Heart right ventricle (tissue), 16 donors: ENCODE measurements at regions not wholly inside any gene's neighbourhood (a gene's known extent, or its start where the extent isn't known, plus 50 kb on each side); places are given as distances from the start of the nearest gene placed in this dataset.

Experiments used
- ATAC-seq, 8 donors: fragments of 200-7000 bp; cut with Tn5 transposase; one replicate each; pipeline ENCODE4 v1.9.1; 2020; ENCODE audit warnings: mild to moderate bottlenecking in 8 of 8, moderate library complexity in 8 of 8, moderate number of reproducible peaks in 1 of 8
- DNase-seq, 2 donors: peaks; one replicate each; pipeline ENCODE4 v3.0.0-alpha.2; 2020
- H3K27ac ChIP-seq, 10 donors: fragments of 200-600 bp; sonication (generic) in 2 of 10; one replicate each; pipeline versions ENCODE4 v1.5.0 to v1.8.0; 2020 to 2022; ENCODE audit warnings: mild to moderate bottlenecking in 3 of 10
- H3K27me3 ChIP-seq, 7 donors: fragments of 200-600 bp; one replicate each; pipeline ENCODE4 v1.8.0; 2021 to 2022; ENCODE audit warnings: mild to moderate bottlenecking in 2 of 7
- H3K36me3 ChIP-seq, 9 donors: fragments of 200-600 bp; sonication (generic) in 1 of 9; one replicate each; pipeline versions ENCODE4 v1.5.0 to v1.8.0; 2020 to 2022; ENCODE audit warnings: mild to moderate bottlenecking in 2 of 9
- H3K4me1 ChIP-seq, 9 donors: fragments of 200-600 bp; sonication (generic) in 1 of 9; one replicate each; pipeline versions ENCODE4 v1.5.0 to v1.8.0; 2020 to 2022; ENCODE audit warnings: mild to moderate bottlenecking in 4 of 9
- H3K4me3 ChIP-seq, 10 donors: fragments of 200-600 bp; sonication (generic) in 2 of 10; one replicate each; pipeline versions ENCODE4 v1.5.0 to v1.8.0; 2020 to 2022; ENCODE audit warnings: mild to moderate bottlenecking in 7 of 10, moderate library complexity in 2 of 10
- H3K9me3 ChIP-seq, 11 donors: fragments of 200-600 bp in 10 of 11; sonication (generic) in 2 of 11; one replicate each; pipeline versions ENCODE4 v1.5.0 to v1.8.0; 2013 to 2022; ENCODE audit warnings: mild to moderate bottlenecking in 2 of 11, control low read depth in 1 of 11, moderate library complexity in 1 of 11
- CTCF ChIP-seq, 9 donors: fragments of 200-600 bp; sonication (generic) in 2 of 9; IDR thresholded peaks; one replicate each; pipeline versions ENCODE4 v1.5.0 to v1.8.0; 2021 to 2022; ENCODE audit warnings: antibody characterized with exemption in 9 of 9, mild to moderate bottlenecking in 5 of 9, moderate library complexity in 1 of 9
- WGBS, 2 donors: extraction: QIAGEN DNeasy Blood & Tissue Kit; methylation state at CpG; one replicate each; pipeline ENCODE4 v1.1.7; 2013; ENCODE audit warnings: inconsistent platforms in 1 of 2; 5-methylcytosine and 5-hydroxymethylcytosine counted together
- intact Hi-C, 10 donors: fragments of 100-400 bp; cut with DNase I; formaldehyde crosslinking; loops; one replicate each; pipeline versions ENCODE4 v1.11.1 to v1.14.2; 2022
- donor health status: Arrhythmogenic right ventricular cardiomyopathy.
- donor health status: ischemic (EF 13 %, LVEDD 7.1; RV severe dilation, severe dysfunction).
- donor health status: healthy with polysubstance abuse.
- donor health status: DM: no; HTN: yes; CAD: no.
- donor health status: DM: no; HTN: no; CAD: no.
- donor health status: ischemic (EF 25% LVEDD 6.9; RV normal size, moderate dysfunction).
- donor health status: ischemic (EF 25% LVEDD 5.7; RV mildly dilated, moderate dysfunction).
- donor health status: healthy.
- donor health status: DM: yes; HTN: yes; CAD: no.
- donor health status: Ischemic cardiomyopathy.
- donor health status: ischemic (EF 35%, LVEDD 5.7; RV mildly dilated, moderate dysfunction).
- donor health status: nonischemic (EF 11% LVEDD 7.7; RV severe dilation, severe dysfunction).
- donor health status: DM: yes; HTN: yes; CAD: no.
- donor health status: PGD.
- donor health status: ischemic (EF 29% LVEDD 5.4; RV normal size, mild dysfunction).
- donor health status: nonischemic (EF 23%, LVEDD 6.1; RV moderate dilation, normal function).

- Histone ChIP-seq H3K27ac (no peak overlapping the region), H3K4me1 (no peaks in the 10 kb centered on the region), H3K36me3 (no peaks in the 10 kb centered on the region), H3K4me3 (no peak overlapping the region), H3K9me3 (peaks cover 0 to 3% (median 0%) of the 10 kb centered on the region in 11 donors), H3K27me3 (no peaks in the 10 kb centered on the region)
- WGBS, 2 donors = 0 to 39% methylated on average over 1 of the region's 1 CpG
- intact Hi-C loops = no loop called here
- DNase-seq (no peak), ATAC-seq (no peak)
- TF ChIP-seq CTCF (IDR thresholded peaks at IDR 0.05) = no peak
These were observed 176.9 kb downstream of the MN1 start for GRCh38 chr22:27624705-27625104.

- Histone ChIP-seq H3K4me3 (no peak overlapping the region), H3K27me3 (peaks cover 0 to 3% (median 0%) of the 10 kb centered on the region in 7 donors), H3K4me1 (no peaks in the 10 kb centered on the region), H3K9me3 (no peaks in the 10 kb centered on the region), H3K27ac (no peak overlapping the region), H3K36me3 (no peaks in the 10 kb centered on the region)
- DNase-seq (no peak), ATAC-seq (no peak)
- intact Hi-C loops = no loop called here
- TF ChIP-seq CTCF (IDR thresholded peaks at IDR 0.05) = no peak
- 87 to 91% methylated on average over 12 of the region's 12 CpGs for WGBS, 2 donors
These were observed 175.5 kb downstream of the MN1 start for GRCh38 chr22:27625769-27626674.

- no peaks in the 10 kb centered on the region for H3K9me3 ChIP-seq
- TF ChIP-seq CTCF (IDR thresholded peaks at IDR 0.05) = no peak
- H3K4me3 ChIP-seq = no peak overlapping the region
- peaks cover 0 to 3% (median 0%) of the 10 kb centered on the region in 7 donors for H3K27me3 ChIP-seq
- no peaks in the 10 kb centered on the region for H3K4me1 ChIP-seq
- no peak overlapping the region for H3K27ac ChIP-seq
- intact Hi-C loops = no loop called here
- 90 to 93% methylated on average over 7 of the region's 7 CpGs for WGBS, 2 donors
- no peaks in the 10 kb centered on the region for H3K36me3 ChIP-seq
- DNase-seq (no peak), ATAC-seq (no peak)
These were observed 174.7 kb downstream of the MN1 start for GRCh38 chr22:27626675-27627443.

GRCh38 chr22:27627444-27627833 lies 174.1 kb downstream of the MN1 start:
- DNase-seq = no peak
- Histone ChIP-seq H3K9me3 (no peaks in the 10 kb centered on the region), H3K27me3 (peaks cover 0 to 3% (median 0%) of the 10 kb centered on the region in 7 donors), H3K4me1 (no peaks in the 10 kb centered on the region), H3K27ac (no peak overlapping the region), H3K36me3 (no peaks in the 10 kb centered on the region), H3K4me3 (no peak overlapping the region)
- ATAC-seq = no peak
- intact Hi-C loops = no loop called here
- 85 to 91% methylated on average over 9 of the region's 9 CpGs for WGBS, 2 donors
- TF ChIP-seq CTCF (IDR thresholded peaks at IDR 0.05) = no peak
